Heart left ventricle (tissue), 16 donors: ENCODE measurements at regions not wholly inside any gene's neighbourhood (a gene's known extent, or its start where the extent isn't known, plus 50 kb on each side); places are given as distances from the start of the nearest gene placed in this dataset.

ENCODE experiments used
- ATAC-seq, 4 donors: fragments of 200-7000 bp; cut with Tn5 transposase; one replicate each; pipeline ENCODE4 v1.9.1; 2020 to 2022; ENCODE audit warnings: moderate library complexity in 4 of 4, mild to moderate bottlenecking in 3 of 4, moderate number of reproducible peaks in 1 of 4
- DNase-seq, 5 donors: peaks; one replicate each; pipeline ENCODE4 v3.0.0-alpha.2; 2020
- H3K27ac ChIP-seq, 12 donors: fragments of 200-600 bp; sonication (generic) in 4 of 12; one replicate each; pipeline versions ENCODE4 v1.5.0 to v1.8.0; 2016 to 2022; ENCODE audit warnings: mild to moderate bottlenecking in 2 of 12
- H3K27me3 ChIP-seq, 9 donors: fragments of 200-600 bp; sonication (generic) in 2 of 9; one replicate each; pipeline versions ENCODE4 v1.5.1 to v1.8.0; 2016 to 2022; ENCODE audit warnings: mild to moderate bottlenecking in 3 of 9
- H3K36me3 ChIP-seq, 9 donors: fragments of 200-600 bp; sonication (generic) in 2 of 9; one replicate each; pipeline versions ENCODE4 v1.5.0 to v1.8.0; 2018 to 2022; ENCODE audit warnings: mild to moderate bottlenecking in 2 of 9
- H3K4me1 ChIP-seq, 12 donors: fragments of 200-600 bp; sonication (generic) in 4 of 12; one replicate each; pipeline versions ENCODE4 v1.5.0 to v1.8.0; 2016 to 2022; ENCODE audit warnings: mild to moderate bottlenecking in 3 of 12
- H3K4me3 ChIP-seq, 12 donors: fragments of 200-600 bp; sonication (generic) in 4 of 12; one replicate each; pipeline versions ENCODE4 v1.5.0 to v1.8.0; 2017 to 2022; ENCODE audit warnings: mild to moderate bottlenecking in 9 of 12, moderate library complexity in 4 of 12
- H3K9me3 ChIP-seq, 12 donors: fragments of 200-600 bp; sonication (generic) in 4 of 12; one replicate each; pipeline versions ENCODE4 v1.5.0 to v1.8.0; 2016 to 2022; ENCODE audit warnings: mild to moderate bottlenecking in 1 of 12
- CTCF ChIP-seq, 12 donors: fragments of 200-600 bp; sonication (generic) in 4 of 12; IDR thresholded peaks; one replicate each; pipeline versions ENCODE4 v1.5.0 to v1.8.0; 2018 to 2022; ENCODE audit warnings: antibody characterized with exemption in 12 of 12, mild to moderate bottlenecking in 5 of 12
- POLR2A ChIP-seq, 2 donors: fragments of 450-650 bp; IDR thresholded peaks; one replicate each; pipeline ENCODE4 v1.6.1; 2017; ENCODE audit warnings: antibody characterized with exemption in 2 of 2, mild to moderate bottlenecking in 2 of 2, moderate library complexity in 2 of 2
- WGBS, 4 donors: extraction: QIAGEN DNeasy Blood & Tissue Kit in 2 of 4; methylation state at CpG; one replicate each; pipeline versions ENCODE4 v1.1.5 to v1.1.7; 2013 to 2018; 5-methylcytosine and 5-hydroxymethylcytosine counted together
- intact Hi-C, 10 donors: fragments of 100-400 bp; cut with DNase I; formaldehyde crosslinking; loops; one replicate each; pipeline versions ENCODE4 v1.11.1 to v1.14.2; 2022
- donor health status: ischemic (EF 13 %, LVEDD 7.1; RV severe dilation, severe dysfunction).
- donor health status: healthy with polysubstance abuse.
- donor health status: DM: no; HTN: yes; CAD: no.
- donor health status: DM: no; HTN: no; CAD: no.
- donor health status: ischemic (EF 25% LVEDD 6.9; RV normal size, moderate dysfunction).
- donor health status: ischemic (EF 25% LVEDD 5.7; RV mildly dilated, moderate dysfunction).
- donor health status: healthy.
- donor health status: DM: yes; HTN: yes; CAD: no.
- donor health status: ischemic (EF 35%, LVEDD 5.7; RV mildly dilated, moderate dysfunction).
- donor health status: nonischemic (EF 11% LVEDD 7.7; RV severe dilation, severe dysfunction).
- donor health status: DM: yes; HTN: yes; CAD: no.
- donor health status: PGD.
- donor health status: ischemic (EF 29% LVEDD 5.4; RV normal size, mild dysfunction).
- donor health status: nonischemic (EF 23%, LVEDD 6.1; RV moderate dilation, normal function).

- no peaks in the 10 kb centered on the region for H3K9me3 ChIP-seq
- no peak overlapping the region for H3K27ac ChIP-seq
- no peak overlapping the region for H3K4me3 ChIP-seq
- no peak for ATAC-seq
- intact Hi-C loops: no loop called here
- no peaks in the 10 kb centered on the region for H3K36me3 ChIP-seq
- peaks cover 9 to 95% (median 41%) of the 10 kb centered on the region in 9 donors for H3K27me3 ChIP-seq
- 60 to 73% (median 66%) methylated on average over 13 to 15 of the region's 15 CpGs for WGBS, 4 donors
- no peak for DNase-seq
- peaks cover 0 to 8% (median 0%) of the 10 kb centered on the region in 12 donors for H3K4me1 ChIP-seq
- TF ChIP-seq POLR2A (IDR thresholded peaks at IDR 0.05): no peak
- no peak for TF ChIP-seq CTCF (IDR thresholded peaks at IDR 0.05)
Observed at GRCh38 chr2:467101-467500, 179.2 kb upstream of the ALKAL2 start.

GRCh38 chr2:464562-465309 lies 176.8 kb upstream of the ALKAL2 start:
- peaks cover 0 to 8% (median 0%) of the 10 kb centered on the region in 12 donors for H3K4me1 ChIP-seq
- no peak for TF ChIP-seq CTCF (IDR thresholded peaks at IDR 0.05)
- no peak for TF ChIP-seq POLR2A (IDR thresholded peaks at IDR 0.05)
- DNase-seq (no peak), ATAC-seq (no peak)
- H3K27ac ChIP-seq: no peak overlapping the region
- peaks cover 9 to 86% (median 40%) of the 10 kb centered on the region in 9 donors for H3K27me3 ChIP-seq
- WGBS, 4 donors: 82 to 86% (median 84%) methylated on average over 12 to 19 of the region's 19 CpGs
- no peaks in the 10 kb centered on the region for H3K36me3 ChIP-seq
- no peak overlapping the region for H3K4me3 ChIP-seq
- intact Hi-C loops: no loop called here
- no peaks in the 10 kb centered on the region for H3K9me3 ChIP-seq

DNA sequence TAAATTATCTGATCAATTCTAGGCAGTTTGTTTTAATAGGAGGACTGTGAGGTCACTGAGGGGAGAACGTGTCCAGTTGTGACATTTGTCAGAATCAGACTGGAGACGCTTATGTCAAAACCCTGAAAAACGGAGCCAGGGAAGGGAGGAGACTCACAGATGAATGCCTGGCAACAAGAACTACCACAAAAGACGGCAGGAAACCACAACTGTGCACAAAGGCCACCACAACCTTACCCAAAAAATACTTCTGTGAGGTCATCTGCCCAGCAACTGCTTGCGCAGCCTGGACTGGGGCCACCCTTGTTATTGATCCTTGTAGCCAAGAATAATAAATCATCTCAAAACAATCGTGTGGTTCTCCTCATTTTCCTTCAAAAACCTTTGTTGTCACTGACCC lies 173.0 kb upstream of the ALKAL2 start:
- H3K4me3 ChIP-seq: no peak overlapping the region
- intact Hi-C loops: no loop called here
- no peak overlapping the region for H3K27ac ChIP-seq
- H3K27me3 ChIP-seq: peaks cover 0 to 55% (median 9%) of the 10 kb centered on the region in 9 donors
- H3K9me3 ChIP-seq: no peaks in the 10 kb centered on the region
- WGBS, 4 donors: 60 to 64% (median 61%) methylated on average over 6 of the region's 6 CpGs
- DNase-seq (no peak), ATAC-seq (no peak)
- H3K36me3 ChIP-seq: no peaks in the 10 kb centered on the region
- TF ChIP-seq POLR2A (IDR thresholded peaks at IDR 0.05): no peak
- TF ChIP-seq CTCF (IDR thresholded peaks at IDR 0.05): no peak
- no peaks in the 10 kb centered on the region for H3K4me1 ChIP-seq

GRCh38 chr2:459931-460330 lies 172.0 kb upstream of the ALKAL2 start:
- H3K27me3 ChIP-seq: peaks cover 0 to 55% (median 1%) of the 10 kb centered on the region in 9 donors

More at GRCh38 chr2:459931-460330, 172.0 kb upstream of the ALKAL2 start:
- WGBS, 4 donors: 43 to 61% (median 56%) methylated on average over 4 of the region's 4 CpGs
- H3K4me1 ChIP-seq: no peaks in the 10 kb centered on the region
- H3K27ac ChIP-seq: no peak overlapping the region
- H3K4me3 ChIP-seq: no peak overlapping the region
- DNase-seq (no peak), ATAC-seq (no peak)
- TF ChIP-seq POLR2A (IDR thresholded peaks at IDR 0.05): no peak
- no peak for TF ChIP-seq CTCF (IDR thresholded peaks at IDR 0.05)
- H3K36me3 ChIP-seq: no peaks in the 10 kb centered on the region
- intact Hi-C loops: no loop called here
- no peaks in the 10 kb centered on the region for H3K9me3 ChIP-seq
